ENCODE measurements at regions not wholly inside any gene's neighbourhood (a gene's known extent, or its start where the extent isn't known, plus 50 kb on each side); places are given as distances from the start of the nearest gene placed in this dataset.
"Not testable (repeated sequence)": the region's sequence is repeated elsewhere in the genome, so short reads cannot be mapped to it uniquely, and the experiment has no call there.

GRCh38 chr7:85802211-85802610 is 615.4 kb upstream of the SEMA3D start:
- WGBS (ENCODE audit: missing lambda C conversion rate) = 18% methylated on average over 1 of the region's 1 CpG
- CTCF ChIA-PET = no interaction called here
- no peak for TF ChIP-seq HDAC2 (IDR thresholded peaks at IDR 0.05)
- no peak for TF ChIP-seq KDM5A (IDR thresholded peaks at IDR 0.05)
- TF ChIP-seq BCL3 (IDR thresholded peaks at IDR 0.05) = no peak
- TF ChIP-seq HMGXB4 (CRISPR knock-in tag; IDR thresholded peaks at IDR 0.05; ENCODE audit: borderline replicate concordance) = no peak
- no peak for TF ChIP-seq RAD21 (conservative IDR thresholded peaks at IDR 0.05 in 1 of 2, IDR thresholded peaks at IDR 0.05 in 1 of 2)
- no peak for TF ChIP-seq ESRRA (IDR thresholded peaks at IDR 0.05; ENCODE audit: borderline replicate concordance, low read length)
- no peak for TF ChIP-seq MYC (IDR thresholded peaks at IDR 0.05; ENCODE audit: borderline replicate concordance, low read length)
- no peak for TF ChIP-seq RNF2 (IDR thresholded peaks at IDR 0.05; ENCODE audit: borderline replicate concordance, low read depth)
- no peak for TF ChIP-seq TP53 (CRISPR knock-in tag; IDR thresholded peaks at IDR 0.05)
- TF ChIP-seq ZNF302 (CRISPR knock-in tag; IDR thresholded peaks at IDR 0.05) = no peak
- no peak for TF ChIP-seq CTCF (IDR thresholded peaks at IDR 0.05)
- no peak for TF ChIP-seq FOSB (CRISPR knock-in tag; IDR thresholded peaks at IDR 0.05)

GRCh38 chr7:85796956-85797355 is 610.1 kb upstream of the SEMA3D start:
- ATAC-seq = no peak
- POLR2A ChIA-PET = no interaction called here
- no peak overlapping the region for H3K27ac ChIP-seq
- CTCF ChIA-PET = interaction anchor here (1.0 to 1.6 kb wide), 2 partner anchors 32 to 755 kb away, joined by 3 to 5 read pairs; no protein-coding TSS in a partner anchor
- H3K4me3 ChIP-seq = no peak overlapping the region
- no peak overlapping the region for H3K4me2 ChIP-seq
- no peaks in the 10 kb centered on the region for H3K9me3 ChIP-seq
- no peak for TF ChIP-seq NFE2L2 (conservative IDR thresholded peaks at IDR 0.05; ENCODE audit: low read length)
- no peak for TF ChIP-seq EHF (CRISPR knock-in tag; IDR thresholded peaks at IDR 0.05)
- no peak for TF ChIP-seq EHMT2 (IDR thresholded peaks at IDR 0.05; ENCODE audit: low read depth)
- TF ChIP-seq CHD2 (IDR thresholded peaks at IDR 0.05; ENCODE audit: low read length, partially characterized antibody) = no peak
- TF ChIP-seq MAZ (IDR thresholded peaks at IDR 0.05; ENCODE audit: borderline replicate concordance, low read depth, low read length) = no peak
- TF ChIP-seq FOXS1 (CRISPR knock-in tag; IDR thresholded peaks at IDR 0.05) = no peak
- no peak for TF ChIP-seq GATA3 (IDR thresholded peaks at IDR 0.05; ENCODE audit: borderline replicate concordance)
- TF ChIP-seq FOSB (CRISPR knock-in tag; IDR thresholded peaks at IDR 0.05) = no peak
- no peak for TF ChIP-seq CEBPB (IDR thresholded peaks at IDR 0.05)
- no peak for TF ChIP-seq E2F6 (IDR thresholded peaks at IDR 0.05; ENCODE audit: borderline replicate concordance, low read depth)
- TF ChIP-seq HMGXB4 (CRISPR knock-in tag; IDR thresholded peaks at IDR 0.05; ENCODE audit: borderline replicate concordance) = no peak
- H3K4me1 ChIP-seq = no peaks in the 10 kb centered on the region
- WGBS (ENCODE audit: missing lambda C conversion rate) = 57% methylated on average over 2 of the region's 2 CpGs
- DNase-seq (ENCODE audit: low read depth in 1 of 2, low spot score in 1 of 2) = no peak
- FAIRE-seq = no peak

More at GRCh38 chr7:85802211-85802610, 615.4 kb upstream of the SEMA3D start:
- POLR2A ChIA-PET = no interaction called here
- no peaks in the 10 kb centered on the region for H3K9me3 ChIP-seq
- no peak for ATAC-seq
- H3K4me2 ChIP-seq = no peak overlapping the region
- FAIRE-seq = no peak
- no peak overlapping the region for H3K4me3 ChIP-seq
- no peaks in the 10 kb centered on the region for H3K4me1 ChIP-seq
- no peak for DNase-seq (ENCODE audit: low read depth in 1 of 2, low spot score in 1 of 2)
- H3K27ac ChIP-seq = no peak overlapping the region

- not testable (repeated sequence) for FAIRE-seq
- CTCF ChIA-PET = interaction anchor here (1.6 kb wide), 1 partner anchor 1855 kb away, joined by 3 read pairs; no protein-coding TSS in a partner anchor
- WGBS (ENCODE audit: missing lambda C conversion rate) = 13% methylated on average over 4 of the region's 4 CpGs
These were observed 604.2 kb upstream of the SEMA3D start for GRCh38 chr7:85791098-85791497.

More at GRCh38 chr7:85791098-85791497, 604.2 kb upstream of the SEMA3D start:
- H3K4me2 ChIP-seq; H3K4me1 ChIP-seq; DNase-seq (ENCODE audit: low read depth in 1 of 2, low spot score in 1 of 2); H3K4me3 ChIP-seq; ATAC-seq; H3K9me3 ChIP-seq; H3K27ac ChIP-seq; POLR2A ChIA-PET: not testable (repeated sequence)

All from A549 (cell line).